HG02870 (cell line): ENCODE measurements at regions not wholly inside any gene's neighbourhood (a gene's known extent, or its start where the extent isn't known, plus 50 kb on each side); places are given as distances from the start of the nearest gene placed in this dataset.
"Not testable (repeated sequence)": the region's sequence is repeated elsewhere in the genome, so short reads cannot be mapped to it uniquely, and the experiment has no call there.

Experiments used
- ATAC-seq: cut with Tn5 transposase; IDR thresholded peaks from one replicate; pipeline ENCODE4 v1.9.1; 2021; ENCODE audit warnings: mild to moderate bottlenecking, moderate library complexity; ENCODE audit not compliant: unreplicated experiment

DNA sequence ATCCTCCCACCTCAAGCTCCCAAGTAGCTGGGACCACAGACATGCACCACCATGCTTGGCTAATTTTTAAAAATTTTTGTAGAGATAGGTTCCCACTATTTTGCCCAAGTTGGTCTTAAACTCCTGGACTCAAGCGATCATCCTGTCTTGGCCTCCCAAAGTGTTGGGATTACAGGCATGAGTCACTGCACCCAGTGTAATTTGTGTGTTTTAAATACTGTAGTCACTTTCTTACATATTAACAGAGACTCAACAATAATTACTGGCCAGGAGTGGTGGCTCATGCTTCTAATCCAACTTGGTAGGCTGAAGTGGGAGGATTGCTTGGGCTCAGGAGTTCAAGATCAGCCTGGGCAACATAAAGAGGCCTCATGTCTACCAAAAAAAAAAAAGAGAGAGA, 293.0 kb downstream of the RDH14 start:
- no peak for ATAC-seq

DNA sequence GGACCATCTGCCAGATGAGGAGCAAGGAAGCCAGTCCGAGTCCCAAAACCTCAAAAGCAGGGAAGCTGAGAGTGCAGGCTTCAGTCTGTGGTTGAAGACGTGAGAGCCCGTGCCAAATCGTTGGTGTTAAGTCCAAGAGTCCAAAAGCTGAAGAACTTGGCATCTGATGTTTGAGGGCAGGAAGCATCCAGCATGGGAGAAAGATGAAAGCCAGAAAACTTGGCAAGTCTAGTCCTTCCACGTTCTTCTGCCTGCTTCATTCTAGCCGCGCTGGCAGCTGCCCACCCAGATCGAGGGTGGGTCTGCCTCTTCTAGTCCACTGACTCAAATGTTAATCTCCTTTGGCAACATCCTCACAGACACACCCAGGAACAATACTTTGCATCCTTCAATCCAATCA, 293.8 kb downstream of the RDH14 start:
- ATAC-seq: not testable (repeated sequence)

DNA sequence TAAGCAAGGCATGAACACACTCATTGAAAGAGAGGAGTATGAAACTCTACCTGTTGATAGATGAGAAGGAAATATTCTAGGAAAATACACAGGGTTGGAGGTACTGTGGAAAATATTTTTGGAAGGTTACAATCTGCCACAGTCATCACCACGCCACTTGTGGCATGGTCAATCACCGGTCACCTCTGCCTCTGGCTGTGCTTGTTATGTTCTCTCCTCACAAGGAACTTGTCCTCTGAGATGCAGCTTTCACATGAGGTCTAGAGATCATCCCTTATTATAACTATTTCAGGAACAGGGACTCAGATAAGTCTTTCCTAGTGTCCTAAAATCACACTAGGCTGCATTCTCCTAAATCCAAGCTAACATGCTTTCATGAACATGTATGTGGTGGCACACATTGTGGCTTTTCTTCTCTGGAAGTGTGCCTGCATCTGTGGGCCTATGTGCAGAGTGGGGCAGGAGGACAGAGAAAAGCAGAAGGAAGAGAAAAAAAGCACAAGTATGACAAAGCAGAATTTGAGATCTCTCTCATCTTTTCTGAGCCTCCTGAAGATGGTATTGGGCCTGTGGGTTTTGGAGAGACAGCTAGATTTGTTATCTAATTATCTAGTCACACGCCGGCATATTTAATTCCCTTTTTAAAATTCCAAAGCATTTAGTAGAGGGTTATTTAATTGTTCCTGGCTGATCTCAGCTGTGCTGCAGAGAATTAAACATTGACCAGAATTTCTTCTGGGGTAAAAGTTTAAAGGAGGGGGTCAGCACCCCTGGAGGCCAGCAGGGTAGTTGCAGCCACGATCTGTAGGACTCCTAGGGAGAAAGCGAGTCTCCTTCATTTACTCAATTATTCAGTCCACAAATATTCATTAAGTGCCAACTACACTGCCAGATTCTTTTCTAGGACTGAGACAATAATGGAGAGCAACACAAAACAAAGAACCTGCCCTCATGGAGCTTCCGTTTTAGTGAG, 294.6 kb downstream of the RDH14 start:
- ATAC-seq: no peak

DNA sequence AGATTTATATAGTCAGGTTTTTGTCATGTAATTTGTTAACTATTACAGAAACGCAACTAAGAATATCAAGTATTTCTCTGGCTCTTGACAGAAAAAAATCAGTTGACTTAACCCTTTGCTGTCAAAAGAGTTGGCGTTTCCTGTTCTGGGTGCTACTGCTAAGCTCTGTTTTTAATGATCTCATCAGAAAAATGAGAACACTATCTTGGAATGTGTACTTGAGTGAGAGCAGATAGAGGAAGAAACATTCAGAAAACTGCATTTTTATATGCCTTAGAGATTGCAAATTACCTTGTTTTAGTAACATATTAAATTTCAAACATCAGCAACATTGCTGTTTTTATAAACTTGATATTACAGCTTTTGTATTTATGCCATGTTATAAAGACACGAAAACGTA, 297.9 kb downstream of the RDH14 start:
- no peak for ATAC-seq

DNA sequence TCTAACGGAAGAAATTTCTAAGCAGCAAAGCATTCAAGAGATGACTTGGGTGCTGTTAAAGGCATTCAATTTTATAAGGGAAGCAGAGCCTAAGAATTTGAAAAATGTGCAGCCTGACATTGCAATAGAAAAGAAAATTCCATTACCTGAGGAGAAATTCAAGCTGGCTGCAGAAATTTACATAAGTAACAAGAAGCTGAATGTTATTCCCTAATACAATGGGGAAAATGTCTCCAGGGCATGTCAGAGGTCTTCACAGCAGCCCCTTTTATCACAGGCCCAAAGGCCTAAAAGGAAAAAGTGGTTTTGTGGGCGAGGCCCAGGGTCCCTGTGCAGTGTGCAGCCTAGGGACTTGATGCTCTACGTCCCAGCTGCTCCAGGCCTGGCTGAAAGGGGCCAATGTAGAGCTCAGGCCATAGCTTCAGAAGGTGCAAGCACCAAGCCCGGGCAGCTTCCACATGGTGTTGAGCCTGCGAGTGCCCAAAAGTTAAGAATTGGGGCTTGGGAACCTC, 306.7 kb downstream of the RDH14 start:
- no peak for ATAC-seq

DNA sequence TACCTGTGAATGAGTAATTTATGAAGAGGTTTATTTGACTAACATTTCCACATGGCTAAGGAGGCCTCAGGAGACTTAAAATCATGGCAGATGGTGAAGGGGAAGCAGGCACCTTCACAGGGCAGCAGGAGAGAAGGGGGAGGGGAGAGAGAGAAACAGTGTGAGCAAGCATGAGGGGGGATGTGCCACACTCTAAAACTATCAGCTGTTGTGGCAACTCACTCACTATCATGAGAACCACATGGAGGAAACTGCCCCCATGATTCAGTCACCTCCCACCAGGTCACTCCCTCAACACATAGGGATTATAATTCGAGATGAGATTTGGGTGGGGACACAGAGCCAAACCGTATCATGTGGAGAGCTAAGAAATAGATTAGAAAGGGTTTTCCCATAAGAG, 309.0 kb downstream of the RDH14 start:
- ATAC-seq: no peak

DNA sequence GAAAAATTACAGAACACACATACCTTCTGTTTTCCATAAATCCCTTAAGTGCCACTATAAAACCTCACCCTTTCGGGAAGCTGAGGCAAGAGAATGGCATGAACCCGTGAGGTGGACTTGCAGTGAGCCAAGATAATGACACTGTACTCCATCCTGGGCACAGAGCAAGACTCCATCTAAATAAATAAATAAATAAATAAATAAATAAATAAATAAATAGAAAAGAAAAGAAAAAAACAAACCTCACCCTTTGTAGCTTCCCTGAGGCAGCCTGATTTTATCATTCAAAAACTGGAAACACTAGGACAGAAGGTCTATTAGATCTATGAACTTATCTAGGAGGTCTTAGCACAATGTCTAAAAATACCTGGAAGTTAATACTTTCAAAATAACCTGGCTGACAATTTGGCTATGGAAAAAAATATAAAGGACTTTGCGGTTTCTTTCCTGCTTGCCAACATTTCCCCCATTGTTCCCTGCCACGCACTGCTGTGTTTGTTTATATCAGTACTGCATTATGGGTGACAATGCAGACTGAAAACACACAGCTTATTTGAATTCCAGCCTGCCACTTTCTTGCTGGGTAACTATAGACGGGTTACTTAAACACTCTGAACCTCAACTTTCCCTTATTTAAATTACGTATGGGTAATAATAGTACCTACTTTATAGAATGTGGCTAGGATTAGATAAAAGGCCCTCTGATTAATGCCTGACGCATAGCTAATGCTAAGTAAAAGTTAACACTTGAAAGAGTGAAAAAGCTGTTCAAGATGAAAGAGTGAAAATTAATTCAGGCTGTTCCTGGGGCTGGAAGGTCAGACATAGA, 313.0 kb downstream of the RDH14 start:
- ATAC-seq: no peak

DNA sequence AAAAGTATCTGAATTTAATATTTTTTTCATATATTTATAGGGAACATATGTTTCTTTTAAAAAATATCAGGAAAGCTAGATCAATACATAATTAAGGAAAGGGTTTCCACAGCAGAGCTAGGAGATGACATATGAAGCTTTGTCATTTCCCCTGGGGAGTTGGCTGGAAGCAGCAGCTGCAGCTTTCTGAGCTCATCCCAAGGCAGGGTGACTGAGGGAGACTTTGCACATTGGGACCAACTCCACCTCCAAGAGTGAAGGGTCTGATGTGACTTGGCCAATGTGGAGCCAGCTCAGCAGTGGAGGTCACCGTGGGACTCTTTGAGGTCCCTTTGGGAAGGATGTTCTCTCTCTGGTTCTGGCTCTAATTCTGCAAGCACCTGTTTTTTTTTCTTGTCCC, 315.1 kb downstream of the RDH14 start:
- no peak for ATAC-seq

DNA sequence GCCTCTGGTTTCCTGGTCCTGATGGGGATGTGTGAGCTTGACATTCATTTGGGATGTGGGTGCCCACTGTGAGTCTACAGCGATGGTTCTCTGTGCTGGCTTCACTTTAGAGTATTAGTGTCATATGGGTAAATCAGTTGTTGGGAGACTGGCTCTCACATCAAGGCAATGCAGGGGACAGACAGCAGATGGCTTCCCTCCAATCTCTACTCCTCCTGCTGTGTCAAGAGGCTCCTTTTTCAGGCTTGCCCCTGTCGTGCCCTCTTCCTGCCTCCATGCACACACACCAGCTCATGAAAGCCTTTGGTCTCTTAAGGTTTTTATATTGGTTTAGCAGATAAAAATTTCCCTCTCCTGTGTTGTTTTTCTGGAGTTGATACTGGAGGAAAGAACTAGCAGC, 315.6 kb downstream of the RDH14 start:
- ATAC-seq: no peak

DNA sequence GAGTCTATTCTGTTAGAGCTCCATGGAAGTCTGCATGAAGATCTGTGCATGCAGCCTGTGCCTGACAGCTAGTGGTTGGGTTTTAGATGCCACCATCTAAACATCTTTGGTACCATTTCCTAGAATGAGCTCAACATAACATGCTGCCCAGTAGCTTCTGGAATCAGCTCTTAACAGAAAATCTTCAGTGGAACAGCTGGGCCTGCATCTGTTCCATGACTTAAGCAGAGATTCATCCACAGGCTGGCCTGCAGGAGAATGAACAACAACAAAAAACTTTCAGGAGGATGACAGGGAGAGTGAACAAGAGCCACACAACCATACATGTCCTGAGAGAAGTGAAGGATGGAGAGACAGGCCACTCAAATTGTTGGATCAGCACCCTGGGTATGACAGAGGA, 316.6 kb downstream of the RDH14 start:
- ATAC-seq: no peak

DNA sequence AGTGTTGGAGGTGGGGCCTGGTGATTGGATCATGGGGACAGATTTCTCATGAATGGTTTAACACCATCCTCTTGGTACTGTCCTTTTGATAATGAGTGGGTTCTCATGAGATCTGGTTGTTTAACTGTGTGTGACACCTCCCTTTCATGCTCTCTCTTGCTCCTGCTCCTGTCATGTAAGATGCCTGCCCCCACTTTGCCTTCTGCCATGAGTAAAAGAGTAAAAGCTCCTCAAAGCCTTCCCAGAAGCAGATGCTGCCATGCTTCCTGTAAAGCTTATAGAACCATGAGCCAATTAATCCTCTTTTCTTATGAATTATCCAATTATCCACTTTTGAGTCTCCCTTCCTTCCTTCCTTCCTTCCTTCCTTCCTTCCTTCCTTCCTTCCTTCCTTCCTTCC, 317.7 kb downstream of the RDH14 start:
- ATAC-seq: no peak

DNA sequence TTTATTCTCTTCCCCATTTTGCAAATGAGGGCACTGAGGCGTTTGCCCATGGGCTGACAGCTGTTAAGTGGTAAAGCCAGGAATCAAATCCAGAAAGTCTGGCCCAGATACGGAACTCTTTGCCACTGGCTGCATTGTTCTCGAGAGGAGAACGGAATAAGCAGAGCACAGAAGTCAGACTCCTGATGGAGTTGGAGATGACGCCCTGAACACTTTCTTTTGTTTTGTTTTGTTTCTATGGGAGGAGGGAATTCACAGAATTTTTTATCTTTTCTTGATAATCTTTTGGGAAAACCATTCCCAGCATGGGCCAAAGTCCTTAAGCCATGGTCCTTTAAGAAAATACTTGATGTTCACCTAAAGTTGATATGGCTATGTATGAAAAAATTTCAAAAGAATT, 322.2 kb downstream of the RDH14 start:
- no peak for ATAC-seq

DNA sequence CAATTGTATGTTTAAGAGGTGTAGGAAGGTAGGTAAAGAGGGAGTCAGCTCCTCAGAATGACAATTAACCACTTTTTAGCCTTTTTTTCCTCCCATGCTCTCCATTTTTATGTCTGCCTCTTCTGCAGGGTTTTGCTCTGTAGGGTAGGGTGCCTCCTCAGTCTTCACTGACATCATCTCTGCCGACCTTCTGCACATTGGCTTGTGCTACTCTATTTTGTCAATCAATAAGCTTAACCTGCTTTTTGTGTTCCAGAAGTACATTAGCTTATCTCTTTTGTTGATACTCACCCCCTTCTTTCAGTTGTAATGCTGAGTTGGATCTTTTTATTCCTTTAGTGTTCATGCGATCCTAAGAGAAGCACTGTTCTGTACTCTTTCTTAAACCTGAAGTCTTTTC, 323.2 kb downstream of the RDH14 start:
- ATAC-seq: no peak

DNA sequence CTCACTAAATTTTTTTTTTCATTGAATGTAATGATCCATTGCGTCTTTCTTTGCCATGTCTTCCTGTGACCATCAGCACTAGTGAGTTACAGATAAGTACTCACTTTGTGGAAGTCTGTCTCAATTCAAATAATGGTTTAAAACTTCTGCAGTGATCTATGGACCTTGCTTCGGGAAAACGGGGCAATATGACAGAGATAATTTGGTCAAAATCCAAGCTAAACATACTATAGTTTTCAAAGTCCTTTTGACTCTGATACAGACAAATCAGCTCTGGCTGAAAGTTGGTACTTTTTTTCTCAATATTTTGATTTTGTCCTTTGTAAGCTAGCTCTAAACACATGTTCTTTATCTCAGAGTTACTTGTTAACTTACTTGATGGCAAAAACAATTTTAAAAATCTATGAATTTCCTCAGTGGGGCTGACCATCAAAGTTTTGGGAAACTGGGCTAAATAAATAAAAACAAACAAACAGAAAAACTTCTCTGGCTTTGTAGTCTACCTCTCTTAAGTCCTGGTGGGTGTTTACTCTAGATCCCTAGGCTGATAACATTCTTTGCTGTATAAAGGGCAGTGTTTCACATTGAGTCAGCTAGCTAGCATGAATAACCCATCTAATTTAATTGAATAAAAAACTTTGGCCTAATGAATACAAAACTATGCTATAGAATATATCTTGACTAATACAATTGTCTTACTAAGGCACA, 327.6 kb downstream of the RDH14 start:
- ATAC-seq: no peak

DNA sequence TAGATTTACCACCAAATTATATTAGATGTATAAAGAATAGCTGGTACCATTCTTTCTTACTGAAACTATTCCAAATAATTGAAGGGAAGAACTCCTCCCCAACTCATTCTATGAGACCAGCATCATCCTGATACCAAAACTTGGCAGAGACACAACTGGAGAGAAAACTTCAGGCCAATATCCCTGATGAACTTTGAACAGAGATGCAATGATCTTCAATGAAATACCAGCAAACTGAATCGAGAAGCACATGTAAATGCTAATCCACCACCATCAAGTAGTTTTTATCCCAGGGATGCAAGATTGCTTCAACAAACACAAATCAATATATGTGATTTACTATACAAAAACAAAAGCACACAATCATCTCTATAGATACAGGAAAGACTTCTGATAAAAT, 329.8 kb downstream of the RDH14 start:
- no peak for ATAC-seq

DNA sequence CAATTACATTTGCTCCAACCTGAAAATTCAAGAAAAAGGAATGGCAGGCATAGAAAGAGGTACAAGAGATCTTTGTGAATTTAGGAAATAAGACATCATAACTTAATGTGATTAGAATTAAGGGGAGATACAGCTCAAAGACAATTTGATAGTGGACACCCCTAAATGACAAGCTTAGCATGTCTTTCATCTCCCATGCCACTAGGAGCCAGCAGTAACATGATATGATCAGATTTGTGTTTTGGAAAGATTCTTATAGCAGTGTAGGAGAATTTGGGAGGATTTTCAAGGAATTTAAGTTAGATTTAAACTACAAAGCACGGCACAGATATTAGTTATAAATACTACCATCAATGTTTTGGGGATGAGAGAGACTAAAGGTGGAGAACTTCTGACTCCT, 340.8 kb downstream of the RDH14 start:
- no peak for ATAC-seq

DNA sequence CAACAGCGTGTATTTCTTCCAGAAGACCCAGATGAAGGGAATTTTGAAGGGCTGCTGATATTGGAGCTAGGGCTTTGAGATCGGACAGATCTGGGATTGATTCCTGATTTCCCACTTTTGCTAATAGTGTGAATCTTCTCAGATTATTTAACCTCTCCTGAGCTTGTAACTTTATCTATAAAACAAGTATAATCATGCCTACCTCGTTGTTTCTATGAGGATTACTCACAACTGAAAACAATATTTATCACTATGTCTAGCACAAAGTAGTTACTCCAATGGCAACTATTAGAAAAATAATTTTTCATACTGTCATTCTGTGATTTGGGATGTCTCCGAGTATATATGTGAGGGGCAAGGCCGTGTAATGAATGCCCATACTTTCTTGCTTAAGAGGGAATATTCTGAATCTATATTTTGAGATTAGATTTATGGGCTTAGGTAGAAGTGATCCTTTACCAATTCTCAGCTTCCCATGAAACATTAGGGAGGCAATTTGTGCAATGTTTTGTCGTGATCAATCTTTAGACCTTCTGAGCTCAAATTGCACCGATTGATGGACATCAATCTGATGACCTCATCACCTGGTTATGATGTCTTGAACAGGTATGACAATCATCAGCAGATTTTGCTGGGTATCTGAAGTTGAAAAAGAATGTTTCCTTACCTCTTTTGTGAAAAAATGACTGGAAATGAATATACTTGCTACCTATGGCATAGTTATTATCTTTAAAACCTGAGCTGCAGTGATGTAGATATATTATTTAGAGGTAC, 339.9 kb downstream of the KCNS3 start:
- ATAC-seq: no peak

DNA sequence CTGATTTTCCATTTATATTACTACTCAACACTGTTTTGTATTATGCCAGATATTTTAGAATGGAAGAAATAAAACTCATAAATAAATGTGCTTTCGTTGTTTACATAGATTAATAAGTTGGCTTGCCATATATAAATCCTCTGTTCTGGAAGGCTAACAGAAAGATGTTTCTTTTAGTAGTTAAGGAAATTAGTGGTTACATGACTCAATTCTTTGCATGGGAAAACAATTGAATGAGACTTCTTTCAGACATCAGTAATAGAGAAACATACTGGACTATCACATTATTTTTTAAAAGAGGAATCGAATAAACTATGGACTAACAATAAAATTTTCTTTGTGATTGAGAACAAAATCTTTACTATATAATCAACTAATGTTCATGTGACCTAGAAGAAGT, 336.5 kb downstream of the KCNS3 start:
- no peak for ATAC-seq

DNA sequence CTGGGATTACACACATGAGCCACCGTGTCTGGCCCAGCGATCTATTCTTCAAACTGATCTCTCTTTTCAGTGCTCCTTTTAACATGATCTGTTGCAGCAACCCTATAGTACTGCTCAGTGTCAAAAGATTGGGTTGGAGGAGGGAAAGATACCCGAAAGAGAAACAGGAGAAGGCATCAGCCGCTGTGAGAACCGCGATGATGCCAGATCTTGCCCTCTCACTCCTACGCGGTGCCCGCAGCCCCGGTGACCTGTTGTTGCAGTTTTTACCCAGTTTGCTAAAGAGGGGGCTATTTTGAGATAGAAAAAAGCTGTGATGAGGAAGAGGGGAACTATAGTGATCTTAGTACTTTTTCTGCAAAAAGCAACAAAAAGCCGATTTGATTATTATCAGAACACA, 335.5 kb downstream of the KCNS3 start:
- ATAC-seq: no peak

DNA sequence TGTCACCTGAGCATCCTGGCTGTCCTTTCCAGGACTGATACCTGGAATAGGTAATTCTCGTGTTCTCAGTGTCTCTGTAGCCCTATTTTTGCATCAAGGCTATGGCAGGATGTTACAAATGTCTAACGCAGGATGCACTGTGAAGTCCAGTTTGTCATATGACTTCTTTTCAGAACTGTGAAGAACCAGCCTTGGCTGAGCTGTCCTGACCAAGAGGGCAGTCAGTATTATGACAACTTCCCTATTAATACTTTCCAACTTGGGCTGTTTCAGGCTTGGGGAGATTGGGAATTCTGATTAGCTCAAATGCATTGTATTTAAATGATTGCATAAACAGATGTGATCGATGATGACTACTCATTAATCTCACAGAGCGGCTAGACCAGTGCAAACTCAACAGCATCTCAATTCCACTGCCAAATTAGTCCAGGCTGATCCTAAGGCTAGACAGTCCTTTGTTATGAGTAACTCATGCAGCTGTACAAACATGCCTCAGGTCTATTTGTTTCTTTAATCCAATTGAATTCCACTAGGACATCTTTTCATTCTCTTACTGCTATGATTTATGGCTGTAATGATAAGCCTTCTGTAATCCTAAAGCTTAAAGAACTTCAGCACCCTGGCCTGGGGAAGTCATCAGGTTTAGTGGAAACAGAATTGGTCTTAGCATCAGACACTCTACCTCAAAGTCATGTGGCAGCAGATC, 331.6 kb downstream of the KCNS3 start:
- ATAC-seq: no peak
